Activated CD4-positive, alpha-beta T cell treated with anti-CD3 and anti-CD28 coated beads for 4 hours (primary cell): ENCODE measurements at regions not wholly inside any gene's neighbourhood (a gene's known extent, or its start where the extent isn't known, plus 50 kb on each side); places are given as distances from the start of the nearest gene placed in this dataset.
"Not testable (repeated sequence)": the region's sequence is repeated elsewhere in the genome, so short reads cannot be mapped to it uniquely, and the experiment has no call there.

Experiments
- DNase-seq, 2 donors: peaks; one replicate each; pipeline ENCODE4 v3.0.0-alpha.2; 2020

GRCh38 chr11:116403794-116404461, 368.9 kb downstream of the BUD13 start:
- DNase-seq = no peak

- DNase-seq = no peak
Observed at GRCh38 chr11:116400081-116400480, 372.7 kb downstream of the BUD13 start.

GRCh38 chr11:116397602-116398084, 375.1 kb downstream of the BUD13 start:
- DNase-seq = no peak

GRCh38 chr11:116396331-116396730, 376.5 kb downstream of the BUD13 start:
- no peak for DNase-seq

GRCh38 chr11:116394022-116394421, 378.8 kb downstream of the BUD13 start:
- no peak for DNase-seq

GRCh38 chr11:116390963-116391362, 381.8 kb downstream of the BUD13 start:
- no peak for DNase-seq

GRCh38 chr11:116388146-116388545, 384.6 kb downstream of the BUD13 start:
- no peak for DNase-seq

GRCh38 chr11:116387641-116388040, 385.1 kb downstream of the BUD13 start:
- no peak for DNase-seq

- no peak for DNase-seq
Observed at GRCh38 chr11:116386118-116386699, 386.6 kb downstream of the BUD13 start.

GRCh38 chr11:116384876-116385275, 387.9 kb downstream of the BUD13 start:
- no peak for DNase-seq

GRCh38 chr11:116384407-116384806, 388.4 kb downstream of the BUD13 start:
- DNase-seq = no peak

- no peak for DNase-seq
Observed at GRCh38 chr11:116379185-116379828, 393.5 kb downstream of the BUD13 start.

GRCh38 chr11:116376547-116376946, 396.2 kb downstream of the BUD13 start:
- no peak for DNase-seq

GRCh38 chr11:116376054-116376453, 396.7 kb downstream of the BUD13 start:
- no peak for DNase-seq

- DNase-seq = no peak
Observed at GRCh38 chr11:116375221-116375620, 397.6 kb downstream of the BUD13 start.

- DNase-seq = no peak
Observed at GRCh38 chr11:116374085-116374484, 398.7 kb downstream of the BUD13 start.

GRCh38 chr11:116373104-116373944, 399.5 kb downstream of the BUD13 start:
- DNase-seq = no peak

- DNase-seq = no peak
Observed at GRCh38 chr11:116371146-116371545, 401.6 kb downstream of the BUD13 start.

- no peak for DNase-seq
Observed at GRCh38 chr11:116368784-116369183, 404.0 kb downstream of the BUD13 start.

- DNase-seq = no peak
Observed at GRCh38 chr11:116366980-116367645, 405.7 kb downstream of the BUD13 start.

GRCh38 chr11:116366451-116366850, 406.3 kb downstream of the BUD13 start:
- no peak for DNase-seq

GRCh38 chr11:116364925-116365324, 407.9 kb downstream of the BUD13 start:
- not testable (repeated sequence) for DNase-seq

- DNase-seq = no peak
Observed at GRCh38 chr11:116364348-116364747, 408.4 kb downstream of the BUD13 start.
